Lower lobe of right lung (tissue), 2 donors: ENCODE measurements at regions not wholly inside any gene's neighbourhood (a gene's known extent, or its start where the extent isn't known, plus 50 kb on each side); places are given as distances from the start of the nearest gene placed in this dataset.

Experiments used
- ATAC-seq, 2 donors: fragments of 200-7000 bp; cut with Tn5 transposase; one replicate each; pipeline ENCODE4 v1.9.1; 2020 to 2022; ENCODE audit warnings: mild to moderate bottlenecking in 2 of 2, moderate library complexity in 2 of 2
- DNase-seq: peaks from one replicate; pipeline ENCODE4 v3.0.0-alpha.2; 2020
- H3K27ac ChIP-seq: fragments of 200-600 bp; one replicate; pipeline ENCODE4 v1.8.0; 2022
- H3K27me3 ChIP-seq: fragments of 200-600 bp; one replicate; pipeline ENCODE4 v1.8.0; 2022; ENCODE audit warnings: low read depth
- H3K36me3 ChIP-seq: fragments of 200-600 bp; one replicate; pipeline ENCODE4 v1.8.0; 2022; ENCODE audit warnings: mild to moderate bottlenecking
- H3K4me1 ChIP-seq: fragments of 200-600 bp; one replicate; pipeline ENCODE4 v1.8.0; 2022
- H3K4me3 ChIP-seq: fragments of 200-600 bp; one replicate; pipeline ENCODE4 v1.8.0; 2022; ENCODE audit warnings: mild to moderate bottlenecking
- H3K9me3 ChIP-seq: fragments of 200-600 bp; one replicate; pipeline ENCODE4 v1.8.0; 2022
- intact Hi-C: fragments of 100-400 bp; cut with DNase I; formaldehyde crosslinking; loops from one replicate; pipeline ENCODE4 v1.11.0; 2022
- TF ChIP-seq, protein P1 (sequence below): fragments of 200-600 bp; IDR thresholded peaks from one replicate; pipeline ENCODE4 v1.8.0; 2022; ENCODE audit warnings: antibody characterized with exemption, mild to moderate bottlenecking
- donor health status: DM: no; HTN: yes; CAD: no; lungs with severe emphysema.

DNA sequence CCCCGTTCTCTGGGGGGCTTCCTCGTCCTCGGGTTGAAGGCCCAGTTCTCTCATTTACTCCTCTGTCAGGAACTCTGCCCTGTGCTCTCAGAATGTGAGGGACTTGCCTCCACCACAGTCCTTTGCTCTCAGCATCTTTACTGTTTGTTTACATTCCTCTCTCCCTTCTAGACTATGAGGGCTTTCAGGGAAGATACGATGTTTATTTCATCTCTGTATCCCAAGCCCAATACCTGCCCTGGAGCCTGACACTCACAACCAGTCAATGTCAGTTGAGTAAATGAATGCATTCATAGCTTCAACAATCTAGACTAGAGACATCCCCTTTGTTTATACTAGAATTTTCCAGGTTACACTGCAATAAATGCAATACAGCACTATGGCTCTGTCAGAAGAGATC, 409.6 kb upstream of the CDH11 start:
- Histone ChIP-seq H3K27ac (no peak overlapping the region), H3K36me3 (no peaks in the 10 kb centered on the region)
- TF ChIP-seq, protein P1, sequence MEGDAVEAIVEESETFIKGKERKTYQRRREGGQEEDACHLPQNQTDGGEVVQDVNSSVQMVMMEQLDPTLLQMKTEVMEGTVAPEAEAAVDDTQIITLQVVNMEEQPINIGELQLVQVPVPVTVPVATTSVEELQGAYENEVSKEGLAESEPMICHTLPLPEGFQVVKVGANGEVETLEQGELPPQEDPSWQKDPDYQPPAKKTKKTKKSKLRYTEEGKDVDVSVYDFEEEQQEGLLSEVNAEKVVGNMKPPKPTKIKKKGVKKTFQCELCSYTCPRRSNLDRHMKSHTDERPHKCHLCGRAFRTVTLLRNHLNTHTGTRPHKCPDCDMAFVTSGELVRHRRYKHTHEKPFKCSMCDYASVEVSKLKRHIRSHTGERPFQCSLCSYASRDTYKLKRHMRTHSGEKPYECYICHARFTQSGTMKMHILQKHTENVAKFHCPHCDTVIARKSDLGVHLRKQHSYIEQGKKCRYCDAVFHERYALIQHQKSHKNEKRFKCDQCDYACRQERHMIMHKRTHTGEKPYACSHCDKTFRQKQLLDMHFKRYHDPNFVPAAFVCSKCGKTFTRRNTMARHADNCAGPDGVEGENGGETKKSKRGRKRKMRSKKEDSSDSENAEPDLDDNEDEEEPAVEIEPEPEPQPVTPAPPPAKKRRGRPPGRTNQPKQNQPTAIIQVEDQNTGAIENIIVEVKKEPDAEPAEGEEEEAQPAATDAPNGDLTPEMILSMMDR, result no peak

DNA sequence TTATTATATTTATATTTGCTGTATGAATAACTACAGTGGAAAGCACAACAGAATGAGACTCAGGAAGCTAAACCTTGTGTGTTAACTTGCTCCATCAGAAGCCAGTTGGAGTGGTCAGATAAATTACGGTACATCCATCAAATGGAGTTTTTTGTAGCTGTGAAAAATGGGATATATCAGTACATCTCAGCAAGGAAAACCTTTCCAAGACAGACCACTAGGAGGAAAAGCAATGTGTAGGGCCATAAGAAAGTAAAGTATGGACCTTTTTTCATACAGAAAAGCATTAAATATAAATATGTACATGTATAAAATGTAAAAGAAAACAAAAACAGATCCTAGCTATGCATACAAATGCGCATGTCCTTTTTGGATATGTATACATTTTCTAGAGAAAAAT, 403.8 kb upstream of the CDH11 start:
- Histone ChIP-seq H3K27me3 (no peaks in the 10 kb centered on the region), H3K4me1 (no peaks in the 10 kb centered on the region), H3K9me3 (no peaks in the 10 kb centered on the region), H3K4me3 (no peak overlapping the region), H3K36me3 (no peaks in the 10 kb centered on the region), H3K27ac (no peak overlapping the region)
- ATAC-seq (no peak), DNase-seq (no peak)
- TF ChIP-seq, protein P1, result no peak
- intact Hi-C loops, result no loop called here

More for the DNA sequence above, 409.6 kb upstream of the CDH11 start:
- Histone ChIP-seq H3K9me3 (no peaks in the 10 kb centered on the region), H3K27me3 (no peaks in the 10 kb centered on the region), H3K4me1 (no peaks in the 10 kb centered on the region), H3K4me3 (no peak overlapping the region)
- ATAC-seq, result no peak
- no peak for DNase-seq
- intact Hi-C loops, result no loop called here

DNA sequence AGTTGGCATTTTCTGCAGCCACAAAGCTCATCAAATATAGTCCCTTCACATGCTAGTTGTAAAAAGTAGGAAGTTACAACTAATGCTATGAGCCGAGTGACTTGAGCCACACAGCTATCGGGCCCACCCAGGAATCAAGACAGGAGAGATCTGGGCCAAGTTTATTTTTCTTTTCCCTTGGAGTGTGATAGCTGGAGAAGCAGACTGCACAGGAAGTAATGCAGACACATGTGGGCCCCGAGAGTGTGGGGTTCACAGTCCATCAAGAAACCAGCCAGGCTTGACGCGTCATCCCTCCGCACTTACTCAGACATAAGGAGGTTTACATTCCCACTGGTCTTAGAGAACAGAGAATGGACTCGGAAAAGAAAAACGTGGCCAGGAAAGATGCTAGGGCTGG, 403.1 kb upstream of the CDH11 start:
- Histone ChIP-seq H3K4me1 (no peaks in the 10 kb centered on the region), H3K4me3 (no peak overlapping the region), H3K27me3 (no peaks in the 10 kb centered on the region), H3K9me3 (no peaks in the 10 kb centered on the region), H3K27ac (no peak overlapping the region), H3K36me3 (no peaks in the 10 kb centered on the region)
- TF ChIP-seq, protein P1, result no peak
- no peak for DNase-seq
- intact Hi-C loops, result no loop called here
- ATAC-seq, result no peak

DNA sequence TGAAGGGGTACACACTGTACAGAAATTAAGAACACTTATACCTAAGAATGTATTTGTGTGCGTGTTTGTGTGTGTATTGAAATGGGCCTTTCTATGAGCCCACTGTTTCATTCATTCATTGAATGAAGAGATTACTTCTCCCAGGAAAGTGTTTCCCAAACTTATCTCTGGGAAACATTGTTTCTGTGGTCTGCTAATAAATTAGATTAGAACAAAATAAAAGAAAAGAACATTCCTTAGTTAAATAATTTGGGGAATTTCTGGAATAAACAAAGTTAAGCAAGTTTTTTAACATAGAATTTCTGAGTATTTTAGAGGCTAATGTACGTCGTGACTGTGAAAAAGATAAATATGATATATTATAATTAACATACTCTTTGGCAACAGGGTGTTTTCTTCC, 402.4 kb upstream of the CDH11 start:
- Histone ChIP-seq H3K4me1 (no peaks in the 10 kb centered on the region), H3K27ac (no peak overlapping the region), H3K4me3 (no peak overlapping the region), H3K9me3 (no peaks in the 10 kb centered on the region), H3K36me3 (no peaks in the 10 kb centered on the region), H3K27me3 (no peaks in the 10 kb centered on the region)
- intact Hi-C loops, result no loop called here
- DNase-seq (no peak), ATAC-seq (no peak)
- TF ChIP-seq, protein P1, result no peak

DNA sequence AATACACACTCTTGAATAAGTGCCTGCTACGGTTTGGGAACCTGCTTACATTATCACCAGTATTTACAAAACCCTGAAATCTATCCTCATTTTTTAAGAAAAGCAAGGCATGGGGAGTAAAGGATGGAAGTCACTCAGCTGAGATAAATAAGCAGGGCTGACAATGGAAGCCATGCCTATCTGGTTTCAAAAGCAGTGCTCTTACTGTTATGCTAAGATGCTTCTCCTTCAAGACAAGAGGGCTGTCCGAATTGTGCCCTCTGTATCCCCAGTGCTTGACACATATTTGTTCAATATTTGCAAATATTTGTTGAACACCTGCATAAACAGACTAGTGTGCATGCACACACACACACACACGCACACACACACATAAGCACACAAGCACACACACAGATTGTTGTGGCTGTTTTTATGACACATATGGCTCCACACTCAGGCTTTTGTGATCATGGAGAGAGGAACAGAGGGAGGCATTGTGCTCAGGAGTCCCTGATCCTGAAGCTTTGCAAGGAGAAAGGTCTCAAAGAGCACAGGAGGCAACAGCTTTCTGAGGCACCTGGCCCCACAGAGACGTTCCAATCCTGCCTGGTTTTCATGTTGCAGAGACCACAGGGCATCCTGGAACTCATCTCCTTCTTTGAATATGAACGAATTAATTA, 401.6 kb upstream of the CDH11 start:
- H3K9me3 ChIP-seq, result no peaks in the 10 kb centered on the region
- ATAC-seq (no peak), DNase-seq (no peak)
- H3K4me1 ChIP-seq, result no peaks in the 10 kb centered on the region
- intact Hi-C loops, result no loop called here
- H3K27ac ChIP-seq, result no peak overlapping the region
- H3K27me3 ChIP-seq, result no peaks in the 10 kb centered on the region
- TF ChIP-seq, protein P1, result no peak
- no peaks in the 10 kb centered on the region for H3K36me3 ChIP-seq
- H3K4me3 ChIP-seq, result no peak overlapping the region

DNA sequence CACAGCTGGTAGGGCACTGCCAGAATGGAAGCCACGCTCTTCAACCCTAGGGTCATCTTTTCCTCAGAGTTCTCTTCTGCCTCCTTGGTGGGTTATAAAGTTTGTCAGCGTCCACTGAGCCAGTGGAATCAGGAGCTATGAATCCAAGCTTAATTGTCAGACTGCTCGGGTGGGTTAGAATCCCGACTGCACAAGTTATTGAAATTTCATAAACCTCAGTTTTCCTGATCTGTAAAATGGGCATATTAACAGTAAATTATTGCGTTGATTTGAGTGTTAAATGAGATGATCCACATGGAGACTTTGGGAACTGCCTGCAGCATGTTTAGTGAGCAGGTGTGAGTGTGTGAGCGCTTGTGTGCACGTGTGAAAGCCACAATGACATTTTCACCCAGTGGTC, 400.5 kb upstream of the CDH11 start:
- intact Hi-C loops, result no loop called here
- DNase-seq (no peak), ATAC-seq (no peak)
- no peaks in the 10 kb centered on the region for H3K36me3 ChIP-seq
- no peaks in the 10 kb centered on the region for H3K4me1 ChIP-seq
- TF ChIP-seq, protein P1, result no peak
- H3K4me3 ChIP-seq, result no peak overlapping the region
- no peaks in the 10 kb centered on the region for H3K27me3 ChIP-seq
- H3K27ac ChIP-seq, result no peak overlapping the region
- H3K9me3 ChIP-seq, result no peaks in the 10 kb centered on the region
